A172 (cell line): ENCODE measurements at regions not wholly inside any gene's neighbourhood (a gene's known extent, or its start where the extent isn't known, plus 50 kb on each side); places are given as distances from the start of the nearest gene placed in this dataset.
"Not testable (repeated sequence)": the region's sequence is repeated elsewhere in the genome, so short reads cannot be mapped to it uniquely, and the experiment has no call there.

ENCODE experiments used
- DNase-seq: peaks from one replicate; pipeline ENCODE4 v3.0.0-alpha.2; 2015; ENCODE audit warnings: low spot score

- no peak for DNase-seq
Observed at GRCh38 chr2:8548065-8548618, 133.7 kb upstream of the ID2 start.

- DNase-seq = no peak
Observed at GRCh38 chr2:8548619-8549150, 133.2 kb upstream of the ID2 start.

- no peak for DNase-seq
Observed at GRCh38 chr2:8549273-8549922, 132.5 kb upstream of the ID2 start.

- no peak for DNase-seq
Observed at GRCh38 chr2:8549942-8550341, 131.9 kb upstream of the ID2 start.

- no peak for DNase-seq
Observed at GRCh38 chr2:8550481-8550880, 131.4 kb upstream of the ID2 start.

- no peak for DNase-seq
Observed at GRCh38 chr2:8550937-8551621, 130.8 kb upstream of the ID2 start.

- no peak for DNase-seq
Observed at GRCh38 chr2:8551622-8552074, 130.2 kb upstream of the ID2 start.

GRCh38 chr2:8552293-8552801 is 129.5 kb upstream of the ID2 start:
- no peak for DNase-seq

GRCh38 chr2:8553643-8554042 is 128.2 kb upstream of the ID2 start:
- no peak for DNase-seq

- no peak for DNase-seq
Observed at GRCh38 chr2:8554296-8554806, 127.5 kb upstream of the ID2 start.

- no peak for DNase-seq
Observed at GRCh38 chr2:8555543-8555942, 126.3 kb upstream of the ID2 start.

GRCh38 chr2:8558096-8558495 is 123.8 kb upstream of the ID2 start:
- no peak for DNase-seq

- no peak for DNase-seq
Observed at GRCh38 chr2:8558956-8559355, 122.9 kb upstream of the ID2 start.

GRCh38 chr2:8559805-8560204 is 122.1 kb upstream of the ID2 start:
- no peak for DNase-seq

GRCh38 chr2:8561692-8562091 is 120.2 kb upstream of the ID2 start:
- not testable (repeated sequence) for DNase-seq

- DNase-seq = no peak
Observed at GRCh38 chr2:8563814-8564474, 117.9 kb upstream of the ID2 start.

- DNase-seq = no peak
Observed at GRCh38 chr2:8564475-8564874, 117.4 kb upstream of the ID2 start.

GRCh38 chr2:8565399-8566154 is 116.3 kb upstream of the ID2 start:
- no peak for DNase-seq

- DNase-seq = no peak
Observed at GRCh38 chr2:8566155-8566670, 115.6 kb upstream of the ID2 start.

- no peak for DNase-seq
Observed at GRCh38 chr2:8566774-8567468, 114.9 kb upstream of the ID2 start.
